ENCODE measurements at regions not wholly inside any gene's neighbourhood (a gene's known extent, or its start where the extent isn't known, plus 50 kb on each side); places are given as distances from the start of the nearest gene placed in this dataset.
A peak's percentile ranks its signal among the peaks of the same experiment; 100 is the strongest.

GRCh38 chr4:181528570-181529184 lies 714.5 kb upstream of the TENM3 start:
- TF ChIP-seq CTCF (IDR thresholded peaks at IDR 0.05) (peak; percentile 26 to 60), POLR2AphosphoS5 (IDR thresholded peaks at IDR 0.05) (no peak), POLR2A (IDR thresholded peaks at IDR 0.05) (no peak), EP300 (IDR thresholded peaks at IDR 0.05) (no peak)
